Hepatocyte (in vitro differentiated cells): ENCODE measurements at regions not wholly inside any gene's neighbourhood (a gene's known extent, or its start where the extent isn't known, plus 50 kb on each side); places are given as distances from the start of the nearest gene placed in this dataset.

Source experiments
- EZH2phosphoT487 ChIP-seq: fragments of 200-600 bp; sonication (generic); IDR thresholded peaks from one replicate; pipeline ENCODE4 v1.6.1; 2018; ENCODE audit warnings: antibody characterized with exemption, mild to moderate bottlenecking, low read depth, moderate library complexity; ENCODE audit not compliant: unreplicated experiment, severe bottlenecking
- TF ChIP-seq, protein P1 (sequence below): fragments of 200-600 bp; sonication (generic); IDR thresholded peaks from 2 replicates; pipeline ENCODE4 v1.5.1; 2016; ENCODE audit warnings: antibody characterized with exemption, mild to moderate bottlenecking; ENCODE audit not compliant: poor library complexity

- TF ChIP-seq, protein P1, sequence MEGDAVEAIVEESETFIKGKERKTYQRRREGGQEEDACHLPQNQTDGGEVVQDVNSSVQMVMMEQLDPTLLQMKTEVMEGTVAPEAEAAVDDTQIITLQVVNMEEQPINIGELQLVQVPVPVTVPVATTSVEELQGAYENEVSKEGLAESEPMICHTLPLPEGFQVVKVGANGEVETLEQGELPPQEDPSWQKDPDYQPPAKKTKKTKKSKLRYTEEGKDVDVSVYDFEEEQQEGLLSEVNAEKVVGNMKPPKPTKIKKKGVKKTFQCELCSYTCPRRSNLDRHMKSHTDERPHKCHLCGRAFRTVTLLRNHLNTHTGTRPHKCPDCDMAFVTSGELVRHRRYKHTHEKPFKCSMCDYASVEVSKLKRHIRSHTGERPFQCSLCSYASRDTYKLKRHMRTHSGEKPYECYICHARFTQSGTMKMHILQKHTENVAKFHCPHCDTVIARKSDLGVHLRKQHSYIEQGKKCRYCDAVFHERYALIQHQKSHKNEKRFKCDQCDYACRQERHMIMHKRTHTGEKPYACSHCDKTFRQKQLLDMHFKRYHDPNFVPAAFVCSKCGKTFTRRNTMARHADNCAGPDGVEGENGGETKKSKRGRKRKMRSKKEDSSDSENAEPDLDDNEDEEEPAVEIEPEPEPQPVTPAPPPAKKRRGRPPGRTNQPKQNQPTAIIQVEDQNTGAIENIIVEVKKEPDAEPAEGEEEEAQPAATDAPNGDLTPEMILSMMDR = no peak
- TF ChIP-seq EZH2phosphoT487 = no peak
Observed at GRCh38 chr5:2196989-2197619, 314.4 kb upstream of the IRX4 start.
